UCSD-AML1 (cell line): ENCODE measurements at regions not wholly inside any gene's neighbourhood (a gene's known extent, or its start where the extent isn't known, plus 50 kb on each side); places are given as distances from the start of the nearest gene placed in this dataset.

Source experiments
- DNase-seq: peaks from one replicate; lab custom pipeline; 2025; ENCODE audit not compliant: unreplicated experiment; lab: John Stamatoyannopoulos, UW

GRCh38 chr5:136701191-136701590 is 335.8 kb upstream of the TRPC7 start:
- no peak for DNase-seq

- peak; percentile 15 for DNase-seq
These were observed 334.3 kb upstream of the TRPC7 start for GRCh38 chr5:136699651-136700050.

GRCh38 chr5:136698970-136699369 is 333.6 kb upstream of the TRPC7 start:
- no peak for DNase-seq

DNA sequence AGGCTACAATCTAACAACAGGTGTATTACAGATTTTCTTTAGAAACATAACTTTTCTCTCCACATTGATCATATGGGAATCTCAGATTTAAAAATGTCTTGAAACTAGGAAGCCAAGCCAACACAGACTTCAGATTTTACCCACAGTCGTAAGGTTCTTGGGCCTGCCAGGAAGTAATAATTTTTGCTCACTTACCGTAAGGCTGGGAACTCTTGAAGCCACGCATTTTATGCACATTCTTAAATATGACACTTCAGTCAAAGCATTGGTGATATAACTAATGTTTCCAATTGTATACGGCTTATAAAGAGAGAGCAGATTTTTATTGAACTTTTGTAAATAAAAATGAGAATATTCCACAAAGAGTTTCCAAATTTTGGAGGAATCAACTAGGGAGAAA is 328.9 kb upstream of the TRPC7 start:
- no peak for DNase-seq

- DNase-seq: no peak
These were observed 324.2 kb upstream of the TRPC7 start for GRCh38 chr5:136689552-136689951.

- no peak for DNase-seq
These were observed 321.0 kb upstream of the TRPC7 start for GRCh38 chr5:136686192-136686872.

DNA sequence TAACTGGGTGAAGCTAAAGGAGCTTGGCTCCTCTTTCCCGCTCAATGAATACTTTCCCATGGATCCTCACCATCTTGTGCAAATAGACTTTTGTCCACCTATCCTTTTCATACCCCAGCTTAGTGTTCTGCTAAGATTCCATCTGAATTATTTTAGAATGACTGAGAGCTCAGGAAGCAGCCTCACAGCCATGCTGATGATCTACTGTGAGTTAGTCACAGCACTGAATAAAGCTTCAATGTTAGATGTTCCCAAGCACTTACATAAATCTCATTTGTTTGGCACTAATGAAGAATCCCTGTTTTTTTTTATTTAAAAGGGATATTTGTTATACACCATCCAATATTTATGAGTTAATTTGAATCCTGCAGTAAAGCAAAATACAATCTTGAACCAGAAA is 317.6 kb upstream of the TRPC7 start:
- DNase-seq: no peak

- DNase-seq: no peak
These were observed 313.9 kb upstream of the TRPC7 start for GRCh38 chr5:136679233-136679632.

- DNase-seq: no peak
These were observed 311.9 kb upstream of the TRPC7 start for GRCh38 chr5:136677217-136677616.

GRCh38 chr5:136676685-136677084 is 311.3 kb upstream of the TRPC7 start:
- DNase-seq: no peak

- no peak for DNase-seq
These were observed 310.4 kb upstream of the TRPC7 start for GRCh38 chr5:136675769-136676168.

DNA sequence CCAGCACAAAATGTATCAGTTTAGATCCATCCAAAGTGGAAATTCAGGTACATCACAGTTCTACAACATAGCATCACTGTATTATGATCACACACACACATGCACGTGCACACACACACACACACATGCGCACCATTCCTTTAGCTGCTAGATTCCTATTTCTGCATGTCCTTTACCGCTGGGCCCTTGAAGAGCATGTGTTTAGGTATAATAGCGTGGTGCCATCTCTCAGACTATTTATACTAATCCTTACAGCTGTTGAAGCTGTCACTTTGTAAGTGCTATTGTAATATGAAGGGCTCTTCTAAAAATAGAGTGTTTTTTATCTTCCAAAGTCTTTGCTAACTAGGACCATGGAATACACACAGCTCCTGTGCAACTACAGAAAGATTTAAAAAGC is 308.8 kb upstream of the TRPC7 start:
- no peak for DNase-seq

GRCh38 chr5:136667789-136668188 is 302.4 kb upstream of the TRPC7 start:
- no peak for DNase-seq

DNA sequence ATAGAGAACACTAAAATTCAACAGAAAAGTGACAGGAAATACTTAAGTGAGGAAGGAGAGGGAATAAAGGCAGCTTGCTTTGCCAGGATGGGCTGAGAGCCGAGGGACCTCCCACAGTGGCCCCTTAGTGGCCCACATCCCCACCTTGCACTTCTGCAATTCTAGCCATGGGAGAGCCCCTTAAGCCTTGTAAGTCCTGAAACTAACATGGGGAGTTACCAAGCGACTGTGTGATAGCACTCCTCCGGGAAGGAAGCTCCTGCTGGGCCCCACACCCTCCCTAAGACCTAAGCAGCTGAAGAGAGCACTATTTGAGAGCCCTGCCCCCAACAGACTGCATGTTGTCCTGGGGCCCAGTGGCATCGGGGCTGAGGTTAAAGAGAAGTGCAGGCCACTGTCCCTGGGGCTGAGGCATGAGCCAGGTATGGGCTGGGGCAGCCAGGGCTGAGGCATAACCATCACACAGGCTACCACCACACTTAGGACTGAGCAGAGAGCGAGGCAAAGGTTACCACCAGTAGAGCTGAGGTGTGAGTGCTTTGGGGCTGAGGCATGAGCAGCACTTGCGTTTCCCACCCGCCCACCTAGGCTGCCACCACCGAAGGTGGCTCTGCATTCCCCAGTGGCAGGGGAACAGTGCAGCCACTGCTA is 301.8 kb upstream of the TRPC7 start:
- no peak for DNase-seq

DNA sequence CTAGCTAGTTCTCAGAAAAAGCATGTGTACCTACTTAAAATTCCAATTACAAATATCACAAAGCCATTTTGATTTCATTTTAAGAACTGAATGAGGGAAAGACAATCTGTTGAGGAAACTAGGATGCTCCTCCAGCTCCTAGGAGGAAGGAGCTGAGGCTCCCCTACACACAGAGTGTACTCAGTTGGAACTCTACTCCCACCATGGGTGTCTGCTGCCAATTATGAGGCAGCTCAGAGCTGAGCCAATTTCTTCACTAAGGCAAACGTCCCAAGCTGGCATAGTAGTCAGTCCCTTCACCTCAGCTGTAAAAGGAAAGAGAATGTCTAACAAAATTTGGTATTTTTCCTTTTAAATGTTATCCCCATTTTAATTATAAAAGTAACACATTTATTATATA is 300.0 kb upstream of the TRPC7 start:
- no peak for DNase-seq

- DNase-seq: no peak
These were observed 295.7 kb upstream of the TRPC7 start for GRCh38 chr5:136661026-136661425.

GRCh38 chr5:136656811-136657210 is 291.5 kb upstream of the TRPC7 start:
- DNase-seq: no peak

GRCh38 chr5:136655468-136655867 is 290.1 kb upstream of the TRPC7 start:
- no peak for DNase-seq

DNA sequence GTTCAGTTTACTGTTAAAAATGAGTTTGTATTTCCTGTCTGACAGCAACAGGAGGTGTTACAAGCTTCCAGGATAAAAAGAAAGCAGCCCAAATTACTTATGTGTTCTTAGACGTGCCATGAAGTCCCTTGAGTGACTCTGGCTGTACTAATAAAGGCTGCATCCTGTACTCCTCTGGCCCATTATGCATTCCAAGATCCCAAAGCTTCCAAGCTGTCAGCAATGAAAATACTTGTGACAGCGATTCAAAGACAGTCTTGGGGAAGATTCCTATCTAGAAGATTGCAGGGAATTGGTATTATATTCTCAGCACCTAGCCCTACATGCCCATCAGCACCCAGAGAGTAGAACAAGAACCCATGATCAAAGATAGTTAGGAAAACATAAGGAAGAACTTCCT is 281.6 kb upstream of the TRPC7 start:
- DNase-seq: no peak

- DNase-seq: no peak
These were observed 277.6 kb upstream of the TRPC7 start for GRCh38 chr5:136642976-136643375.

GRCh38 chr5:136639616-136640015 is 274.3 kb upstream of the TRPC7 start:
- DNase-seq: no peak

GRCh38 chr5:136638084-136638483 is 272.7 kb upstream of the TRPC7 start:
- DNase-seq: no peak

DNA sequence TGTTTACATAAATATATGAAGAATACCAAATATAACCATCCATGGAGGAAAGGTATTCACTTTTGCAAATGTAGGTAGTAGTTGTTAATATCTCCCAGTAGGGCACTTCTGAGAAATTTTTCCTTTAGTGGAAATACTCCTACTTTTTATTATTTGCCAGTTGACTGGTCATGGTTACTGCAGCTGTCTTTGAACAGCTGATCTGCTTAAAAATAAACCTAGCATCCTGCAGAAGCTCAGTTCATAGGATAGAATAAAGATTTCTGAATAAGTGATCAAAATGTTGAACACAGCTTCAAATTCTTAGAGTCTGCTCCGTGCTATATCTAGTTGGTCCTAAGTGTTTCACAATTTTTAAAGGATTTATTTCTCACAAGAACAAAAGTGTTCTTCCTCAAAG is 270.7 kb upstream of the TRPC7 start:
- DNase-seq: no peak
